Urothelium cell line (cell line): ENCODE measurements at regions not wholly inside any gene's neighbourhood (a gene's known extent, or its start where the extent isn't known, plus 50 kb on each side); places are given as distances from the start of the nearest gene placed in this dataset.
"Not testable (repeated sequence)": the region's sequence is repeated elsewhere in the genome, so short reads cannot be mapped to it uniquely, and the experiment has no call there.

ENCODE experiments used
- DNase-seq: peaks from one replicate; pipeline ENCODE4 v3.0.0; 2011; ENCODE audit warnings: low spot score, mixed read lengths
- FAIRE-seq: peaks from 2 replicates; lab custom pipeline; 2011; peaks lifted over from hg19 to GRCh38; lab: Jason Lieb, UNC

DNA sequence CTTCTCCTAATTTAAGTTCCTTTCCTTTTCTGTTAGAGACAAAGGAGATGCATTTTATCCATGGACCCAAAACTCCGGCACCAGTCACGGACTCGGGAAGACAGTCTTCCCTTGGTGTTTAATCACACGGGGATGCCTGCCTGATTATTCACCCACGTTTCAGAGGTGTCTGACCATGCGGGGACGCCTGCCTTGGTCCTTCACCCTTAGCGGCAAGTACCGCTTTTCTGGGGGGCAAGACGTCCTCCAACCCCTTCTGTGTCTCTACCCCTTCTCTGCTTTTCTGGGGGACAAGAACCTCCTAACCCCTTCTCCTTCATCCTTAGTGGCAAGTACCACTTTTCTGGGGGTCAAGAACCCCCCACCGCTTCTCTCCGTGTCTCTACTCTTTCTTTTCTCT is 816.9 kb upstream of the VRK2 start:
- not testable (repeated sequence) for DNase-seq, FAIRE-seq

- DNase-seq, FAIRE-seq: not testable (repeated sequence)
Observed at GRCh38 chr2:57232341-57232740, 814.3 kb upstream of the VRK2 start.

DNA sequence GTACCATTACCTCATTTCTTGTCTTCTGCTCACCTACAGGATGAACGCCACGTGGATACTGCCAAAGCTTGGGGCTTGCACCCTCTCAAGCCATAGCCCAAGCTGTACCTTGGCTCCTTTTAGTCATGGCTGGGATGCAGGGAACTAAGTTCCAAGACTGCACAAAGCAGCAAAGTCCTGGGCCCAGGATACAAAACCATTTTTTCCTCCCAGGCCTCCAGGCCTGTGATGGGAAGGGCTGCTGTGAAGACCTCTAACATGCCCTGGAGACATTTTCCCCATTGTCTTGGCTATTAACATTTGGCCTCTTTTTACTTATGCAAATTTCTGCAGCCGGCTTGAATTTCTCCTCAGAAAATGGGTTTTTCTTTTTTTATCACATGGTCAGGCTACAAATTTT is 795.1 kb upstream of the VRK2 start:
- DNase-seq, FAIRE-seq: not testable (repeated sequence)

GRCh38 chr2:57276408-57276807 is 770.2 kb upstream of the VRK2 start:
- FAIRE-seq, DNase-seq: not testable (repeated sequence)

DNA sequence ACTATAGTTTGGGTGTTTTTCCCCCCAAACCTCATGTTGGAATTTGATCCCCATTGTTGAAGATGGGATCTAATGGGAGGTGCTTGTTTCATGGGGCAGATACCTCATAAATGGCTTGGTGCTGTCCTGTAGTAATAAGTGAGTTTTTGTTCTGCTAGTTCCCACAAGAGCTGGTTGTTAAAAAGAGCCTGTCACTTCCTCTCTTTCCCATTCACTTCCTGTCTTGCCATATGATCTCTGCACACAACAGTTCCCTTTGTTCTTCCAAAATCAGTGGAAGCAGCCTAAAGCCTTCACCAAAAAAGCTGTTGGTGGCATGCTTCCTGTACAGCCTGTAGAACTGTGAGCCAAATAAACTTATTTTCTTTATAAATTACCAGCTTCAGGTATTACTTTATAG is 768.2 kb upstream of the VRK2 start:
- no peak for DNase-seq
- no peak for FAIRE-seq

DNA sequence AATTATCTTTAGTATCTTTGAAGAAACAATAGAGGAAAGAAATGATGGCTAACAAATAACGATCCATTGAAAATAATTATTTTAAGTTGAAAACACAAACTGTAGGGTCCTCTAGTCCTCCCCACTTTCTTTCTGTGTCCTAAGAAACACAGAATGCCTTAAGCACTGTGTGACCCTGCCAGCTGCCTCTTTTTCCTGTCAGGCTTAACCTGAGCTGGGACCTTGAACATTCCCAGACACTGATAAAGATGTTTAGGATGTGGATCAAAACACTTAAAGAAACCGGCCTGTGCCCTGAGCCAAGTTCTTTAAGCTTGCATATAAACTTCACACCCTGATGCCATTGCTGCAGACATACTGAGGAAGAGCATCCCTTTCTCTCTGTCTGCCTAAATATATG is 755.4 kb upstream of the VRK2 start:
- DNase-seq (no peak), FAIRE-seq (no peak)

- DNase-seq (peak; percentile 19), FAIRE-seq (peak; percentile 30)
Observed at GRCh38 chr2:57296795-57297517, 749.6 kb upstream of the VRK2 start.

DNA sequence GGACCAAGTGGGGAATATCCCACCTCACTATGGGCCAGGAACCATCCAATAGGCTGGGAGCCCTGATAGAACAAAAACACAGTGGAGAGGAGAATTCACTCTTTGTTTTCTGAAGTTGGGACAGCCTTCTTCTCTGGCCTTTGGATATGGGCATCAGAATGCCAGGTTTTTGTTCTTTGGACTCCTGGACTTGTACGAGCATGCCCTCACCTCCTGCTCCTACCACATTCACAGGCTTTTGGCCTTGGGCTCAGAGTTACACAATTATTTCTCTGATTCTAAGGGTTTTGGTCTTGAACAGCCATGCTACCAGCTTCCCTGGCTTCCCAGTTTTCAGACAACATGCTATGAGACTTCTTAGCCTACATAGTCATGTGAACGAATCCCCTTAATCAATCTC is 732.9 kb upstream of the VRK2 start:
- no peak for FAIRE-seq
- no peak for DNase-seq

DNA sequence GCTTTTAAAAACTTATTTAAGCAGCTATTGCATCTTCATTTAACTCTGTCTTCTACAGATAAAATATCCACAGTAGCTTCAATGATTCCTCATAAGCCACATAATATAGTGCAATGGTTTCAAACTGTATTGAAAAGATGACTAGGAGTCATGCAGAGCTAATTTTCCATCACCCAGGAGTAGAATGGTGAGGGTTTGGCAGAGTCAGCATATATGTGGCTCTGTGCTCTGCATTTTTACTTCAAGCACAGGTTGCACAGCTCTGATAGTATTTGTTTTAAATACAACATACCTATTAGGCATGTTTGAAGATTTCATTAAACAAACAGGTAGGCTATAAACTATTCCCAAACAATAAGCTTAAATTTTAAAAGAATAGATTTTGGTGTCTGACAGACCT is 731.9 kb upstream of the VRK2 start:
- FAIRE-seq (no peak), DNase-seq (no peak)

- FAIRE-seq, result peak; percentile 32
Observed at GRCh38 chr2:57330447-57330846, 716.2 kb upstream of the VRK2 start.

GRCh38 chr2:57333221-57333620 is 713.4 kb upstream of the VRK2 start:
- no peak for DNase-seq
- no peak for FAIRE-seq

More at GRCh38 chr2:57330447-57330846, 716.2 kb upstream of the VRK2 start:
- DNase-seq, result no peak

DNA sequence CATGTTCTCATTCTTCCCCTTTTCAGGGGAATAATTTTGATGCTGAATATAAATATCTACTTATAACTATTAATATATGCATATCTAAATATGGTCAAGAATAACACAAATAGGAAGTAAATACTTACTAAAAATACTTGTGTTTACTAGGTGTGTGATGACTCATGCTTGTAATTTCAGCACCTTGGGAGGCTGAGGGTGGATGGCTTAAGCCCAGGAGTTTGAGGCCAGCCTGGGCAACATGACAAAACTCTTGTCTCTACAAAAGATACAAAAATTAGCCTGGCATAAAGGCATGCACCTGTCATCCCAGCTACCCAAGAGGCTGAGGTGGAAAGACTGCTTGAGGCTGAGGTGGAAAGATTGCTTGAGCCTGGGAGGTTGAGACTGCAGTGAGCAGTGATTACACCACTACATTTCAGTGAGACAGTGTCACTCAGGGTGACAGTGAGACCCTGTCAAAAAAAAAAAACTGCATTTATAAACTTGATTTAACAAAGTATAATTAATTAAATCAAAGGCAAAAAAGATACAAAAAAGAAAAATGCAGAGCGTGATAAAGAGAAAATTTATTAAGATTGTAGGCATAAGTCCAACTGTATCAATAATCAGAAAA is 703.1 kb upstream of the VRK2 start:
- FAIRE-seq (no peak), DNase-seq (no peak)

DNA sequence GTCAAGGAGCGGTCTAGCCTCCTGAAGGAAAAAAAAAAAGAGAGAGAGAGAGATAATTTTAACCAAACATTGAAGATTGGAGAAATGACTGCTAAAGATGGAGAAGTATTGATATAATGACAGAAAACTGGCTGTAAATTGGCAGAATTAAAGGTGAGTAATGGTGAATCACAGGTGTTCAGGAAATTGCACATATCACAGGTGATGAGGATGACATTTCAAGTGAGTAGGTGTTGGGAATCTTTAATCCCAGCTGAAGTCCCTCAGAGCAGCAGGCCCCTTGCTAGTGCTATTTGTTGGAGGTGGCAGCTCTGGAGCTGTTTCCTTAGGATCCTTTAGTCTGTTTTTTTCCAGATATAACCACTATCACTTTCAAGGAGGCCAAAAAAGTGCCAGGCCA is 678.4 kb upstream of the VRK2 start:
- FAIRE-seq (no peak), DNase-seq (no peak)

DNA sequence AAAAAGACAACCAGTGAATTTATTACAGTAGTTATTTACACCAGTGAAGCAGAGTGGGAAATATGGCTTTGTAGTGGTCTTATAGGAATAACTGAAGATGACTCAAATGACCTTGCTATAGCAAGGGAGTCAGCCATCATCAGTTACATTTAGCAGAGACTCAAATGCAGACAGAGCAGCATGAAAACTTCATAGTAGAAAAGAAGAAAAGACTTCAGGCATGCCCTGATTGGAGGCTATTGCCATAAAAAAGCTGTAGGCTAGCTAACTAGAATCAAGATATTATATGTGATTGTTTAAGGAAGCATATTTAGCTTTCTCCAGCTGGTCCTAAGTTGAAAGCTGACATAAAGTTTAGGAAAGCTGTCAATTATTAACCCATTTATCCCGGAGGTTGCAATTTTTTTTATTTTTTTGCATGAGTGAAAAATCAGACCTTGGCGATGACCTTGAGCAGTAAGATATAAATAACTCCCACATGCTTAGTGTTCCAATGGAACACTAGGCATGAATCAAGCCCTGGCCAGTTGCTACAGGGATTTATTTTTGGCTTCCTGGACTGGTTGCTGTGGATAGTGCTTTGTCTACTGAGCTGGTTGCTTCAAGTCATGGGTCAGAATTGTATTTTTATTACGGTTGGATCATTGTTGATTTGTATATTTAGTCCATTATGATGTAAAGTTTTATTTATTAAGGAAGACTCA is 675.6 kb upstream of the VRK2 start:
- FAIRE-seq (no peak), DNase-seq (no peak)

DNA sequence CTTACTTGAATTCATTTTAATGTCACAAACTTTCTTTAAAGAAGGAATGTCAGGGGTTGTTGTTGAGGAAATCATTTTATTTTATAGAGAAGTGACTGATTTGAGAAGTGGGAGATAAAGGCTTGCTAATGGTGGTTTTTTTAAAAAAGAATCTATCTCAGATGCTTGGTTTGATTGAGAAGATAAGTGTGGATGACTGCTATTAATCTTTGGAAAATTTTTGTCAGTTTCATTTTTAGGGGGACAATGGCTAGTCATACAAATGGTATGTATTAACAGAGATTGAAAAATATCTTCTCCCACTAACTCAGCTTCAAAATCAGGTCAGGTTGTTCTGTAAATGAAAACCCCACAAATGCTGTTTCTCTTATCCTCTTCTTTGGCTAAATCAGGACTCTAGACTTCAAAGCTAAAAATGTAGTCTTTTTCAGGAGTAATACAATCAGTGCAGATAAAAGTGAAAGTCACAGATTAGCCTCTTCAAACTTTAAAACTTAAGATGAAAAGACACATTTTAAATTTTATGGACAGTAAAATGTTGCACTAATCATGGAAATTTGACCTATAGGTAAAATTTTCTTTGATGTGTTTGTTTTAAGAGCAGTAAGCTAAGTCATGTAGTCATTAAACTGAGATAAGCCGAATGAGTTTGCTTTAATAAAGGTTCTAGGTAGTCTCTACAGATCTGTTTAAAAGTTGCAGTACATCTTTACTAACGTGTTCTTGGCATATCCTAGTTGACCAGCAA is 674.2 kb upstream of the VRK2 start:
- FAIRE-seq, result no peak

GRCh38 chr2:57373530-57373929 is 673.1 kb upstream of the VRK2 start:
- DNase-seq (peak; percentile 40), FAIRE-seq (peak; percentile 71)

More for the DNA sequence above, 674.2 kb upstream of the VRK2 start:
- no peak for DNase-seq

DNA sequence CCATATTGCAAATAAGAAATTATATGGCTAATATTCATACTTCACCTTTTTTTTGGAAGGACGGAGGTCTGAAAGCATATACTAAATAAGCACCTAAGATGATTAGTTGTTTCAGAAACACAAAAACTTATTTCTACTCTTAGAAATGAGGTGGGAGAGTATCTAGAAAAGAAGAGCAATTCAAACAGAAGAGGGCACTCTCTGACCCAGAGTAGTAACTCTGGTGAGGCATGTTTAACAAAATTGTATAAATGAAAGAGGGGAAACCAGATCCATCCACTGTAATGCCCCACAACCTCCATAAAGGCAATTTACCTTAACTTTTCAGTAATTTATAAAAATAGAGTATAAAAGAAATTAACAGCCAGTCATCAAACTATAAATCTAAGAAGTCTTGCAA is 669.6 kb upstream of the VRK2 start:
- peak; percentile 17 for DNase-seq
- FAIRE-seq, result no peak

DNA sequence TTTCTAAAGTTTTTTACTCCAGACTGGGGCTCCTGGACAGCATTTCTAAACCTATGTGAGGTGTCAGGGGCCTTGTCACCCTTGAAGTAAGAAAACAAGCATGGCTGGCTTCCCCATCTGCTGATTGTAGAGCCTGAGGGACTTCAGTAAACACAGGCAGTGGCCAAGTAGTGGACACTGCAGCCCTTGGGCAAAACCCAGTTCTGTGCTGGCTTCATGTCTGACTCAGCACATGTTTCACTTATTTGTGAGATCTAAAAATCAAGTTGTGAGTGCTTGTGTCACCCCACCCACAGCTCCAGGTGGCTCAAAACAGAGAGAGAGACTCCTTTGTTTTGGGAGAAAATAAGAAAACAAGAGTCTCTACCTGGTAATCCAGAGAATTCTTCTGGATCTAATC is 660.3 kb upstream of the VRK2 start:
- DNase-seq (no peak), FAIRE-seq (no peak)

- FAIRE-seq (peak; percentile 89), DNase-seq (no peak)
Observed at GRCh38 chr2:57396355-57397098, 650.1 kb upstream of the VRK2 start.

GRCh38 chr2:57397550-57398360 is 648.9 kb upstream of the VRK2 start:
- DNase-seq (no peak), FAIRE-seq (no peak)
